GM23338 (cell line): ENCODE measurements at regions not wholly inside any gene's neighbourhood (a gene's known extent, or its start where the extent isn't known, plus 50 kb on each side); places are given as distances from the start of the nearest gene placed in this dataset.

Experiments used
- ATAC-seq: fragments of 200-7000 bp; cut with Tn5 transposase; 3 replicates; pipeline ENCODE4 v1.9.1; 2020
- DNase-seq: peaks from one replicate; pipeline ENCODE4 v3.0.0-alpha.2; 2015; ENCODE audit warnings: low spot score
- H2AFZ ChIP-seq: fragments of 200-600 bp; sonication (generic); 2 replicates; pipeline ENCODE4 v1.8.0; 2016; ENCODE audit warnings: antibody characterized with exemption, mild to moderate bottlenecking, moderate library complexity
- H3F3A ChIP-seq: fragments of 200-600 bp; sonication (generic); replicated peaks from 2 replicates; pipeline ENCODE4 v1.8.0; 2017; ENCODE audit warnings: antibody characterized with exemption, mixed run types, low read depth
- H3K27ac ChIP-seq: fragments of 200-600 bp; sonication (generic); 2 replicates; pipeline ENCODE4 v1.6.1; 2016; ENCODE audit warnings: low read depth
- H3K27me3 ChIP-seq: fragments of 200-600 bp; sonication (generic); 2 replicates; pipeline ENCODE4 v1.8.0; 2016; ENCODE audit warnings: mild to moderate bottlenecking, mixed run types, moderate library complexity; ENCODE audit not compliant: insufficient read depth
- H3K36me3 ChIP-seq: fragments of 200-600 bp; sonication (generic); 2 replicates; pipeline ENCODE4 v1.8.0; 2016; ENCODE audit warnings: mild to moderate bottlenecking; ENCODE audit not compliant: insufficient read depth
- H3K4me1 ChIP-seq: fragments of 200-600 bp; sonication (generic); 2 replicates; pipeline ENCODE4 v1.8.0; 2016; ENCODE audit warnings: mild to moderate bottlenecking, moderate library complexity; ENCODE audit not compliant: insufficient read depth
- H3K4me2 ChIP-seq: fragments of 200-600 bp; sonication (generic); 2 replicates; pipeline ENCODE4 v1.7.1; 2017; ENCODE audit warnings: mixed run types
- H3K4me3 ChIP-seq: fragments of 200-600 bp; sonication (generic); 2 replicates; pipeline ENCODE4 v1.6.1; 2016; ENCODE audit warnings: mixed run types
- H3K79me2 ChIP-seq: fragments of 200-600 bp; sonication (generic); replicated peaks from 2 replicates; pipeline ENCODE4 v1.8.0; 2017; ENCODE audit warnings: mild to moderate bottlenecking; ENCODE audit not compliant: insufficient read depth
- H3K9me2 ChIP-seq: fragments of 200-600 bp; sonication (generic); 2 replicates; pipeline ENCODE4 v1.8.0; 2017; ENCODE audit not compliant: insufficient read depth
- H4K20me1 ChIP-seq: fragments of 200-600 bp; sonication (generic); replicated peaks from 2 replicates; pipeline ENCODE4 v1.8.0; 2017; ENCODE audit warnings: mild to moderate bottlenecking; ENCODE audit not compliant: insufficient read depth
- H3K27ac Mint-ChIP-seq: 2 replicates; pipeline ENCODE4 v1.8.0; 2020; ENCODE audit warnings: inconsistent platforms, mild to moderate bottlenecking, moderate library complexity, mixed read lengths
- H3K27me3 Mint-ChIP-seq: 3 replicates; pipeline ENCODE4 v1.8.0; 2022; ENCODE audit warnings: low read depth, mild to moderate bottlenecking, moderate library complexity, mixed read lengths, inconsistent platforms; ENCODE audit not compliant: insufficient read depth, poor library complexity
- H3K36me3 Mint-ChIP-seq: 3 replicates; pipeline ENCODE4 v1.8.0; 2021; ENCODE audit warnings: low read depth, mild to moderate bottlenecking, inconsistent platforms, moderate library complexity, mixed read lengths
- H3K4me1 Mint-ChIP-seq: 3 replicates; pipeline ENCODE4 v1.8.0; 2020; ENCODE audit warnings: mild to moderate bottlenecking, inconsistent platforms, mixed read lengths
- H3K4me3 Mint-ChIP-seq: 3 replicates; pipeline ENCODE4 v1.8.0; 2021; ENCODE audit warnings: moderate library complexity, mild to moderate bottlenecking, inconsistent platforms, mixed read lengths
- H3K9me3 Mint-ChIP-seq: 3 replicates; pipeline ENCODE4 v1.8.0; 2020; ENCODE audit warnings: moderate library complexity, mild to moderate bottlenecking, inconsistent platforms, mixed read lengths
- CREB1 ChIP-seq: fragments of 250-450 bp; sonication (Bioruptor Pico); IDR thresholded peaks from 2 replicates; pipeline ENCODE4 v1.5.0; 2020; ENCODE audit warnings: low read depth, mild to moderate bottlenecking, moderate library complexity
- EZH2 ChIP-seq: fragments of 200-600 bp; sonication (generic); IDR thresholded peaks from one replicate; pipeline ENCODE4 v1.8.0; 2017; ENCODE audit warnings: antibody characterized with exemption, mild to moderate bottlenecking, low read depth; ENCODE audit not compliant: unreplicated experiment
- EZH2phosphoT487 ChIP-seq: fragments of 200-600 bp; sonication (generic); IDR thresholded peaks from one replicate; pipeline ENCODE4 v1.8.1; 2018; ENCODE audit warnings: antibody characterized with exemption; ENCODE audit not compliant: unreplicated experiment
- JUNB ChIP-seq: IDR thresholded peaks from one replicate; pipeline ENCODE4 v1.6.1; 2016; ENCODE audit warnings: antibody characterized with exemption; ENCODE audit not compliant: unreplicated experiment
- NANOG ChIP-seq: IDR thresholded peaks from 2 replicates; pipeline ENCODE4 v1.6.1; 2016; ENCODE audit warnings: antibody characterized with exemption, borderline replicate concordance
- STAT1 ChIP-seq: IDR thresholded peaks from one replicate; pipeline ENCODE4 v1.6.1; 2016; ENCODE audit warnings: antibody characterized with exemption; ENCODE audit not compliant: unreplicated experiment
- ZNF114 ChIP-seq: fragments of 250-450 bp; sonication (Bioruptor Pico); IDR thresholded peaks from 2 replicates; pipeline ENCODE4 v1.5.0; 2020; ENCODE audit warnings: mild to moderate bottlenecking, moderate library complexity
- TF ChIP-seq, protein P1 (sequence below): IDR thresholded peaks from one replicate; pipeline ENCODE4 v1.6.1; 2018; ENCODE audit warnings: antibody characterized with exemption; ENCODE audit not compliant: unreplicated experiment
- TF ChIP-seq, protein P2 (sequence below), 2 experiments: fragments of 200-600 bp in 1 of 2; sonication (generic) in 1 of 2; conservative IDR thresholded peaks; 2 replicates each; pipeline versions ENCODE4 v1.5.1 to v1.6.1; 2016 to 2017; ENCODE audit warnings: antibody characterized with exemption in 2 of 2, low read depth in 2 of 2, mild to moderate bottlenecking in 2 of 2, moderate library complexity in 1 of 2
- TF ChIP-seq, protein P3 (sequence below): IDR thresholded peaks from 2 replicates; pipeline ENCODE4 v1.6.1; 2016; ENCODE audit warnings: antibody characterized with exemption

DNA sequence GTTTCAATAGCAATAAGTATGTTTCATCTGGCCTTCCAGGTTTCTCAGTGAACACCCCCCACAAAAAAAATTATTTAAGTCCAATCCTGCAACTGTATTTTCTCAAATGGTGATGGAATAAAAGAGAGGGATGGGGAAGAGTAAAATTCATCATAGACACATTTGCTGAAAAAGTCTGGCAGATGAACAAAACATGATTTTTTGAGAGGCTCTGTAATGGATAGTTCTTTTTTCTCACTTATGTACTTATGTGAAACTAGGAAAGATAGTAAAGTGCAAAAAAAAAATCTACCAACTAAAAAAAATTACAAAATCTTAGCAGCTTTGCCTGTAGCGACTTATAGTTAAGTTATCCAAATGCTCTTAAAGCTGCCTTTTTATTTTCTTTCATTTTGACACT, 412.4 kb downstream of the FOXG1 start:
- peaks cover 2% of the 10 kb centered on the region; the same call in 2 of the 3 replicates for H3K9me3 Mint-ChIP-seq
- peaks cover 1% of the 10 kb centered on the region for H3K27me3 Mint-ChIP-seq
- no peaks in the 10 kb centered on the region for H3K36me3 Mint-ChIP-seq

More for the DNA sequence above, 412.4 kb downstream of the FOXG1 start:
- H3K27ac Mint-ChIP-seq = no peak overlapping the region
- H4K20me1 ChIP-seq = no peaks in the 10 kb centered on the region
- no peak overlapping the region for H2AFZ ChIP-seq
- ATAC-seq (no peak), DNase-seq (no peak)
- H3K4me3 ChIP-seq = no peak overlapping the region
- H3K4me2 ChIP-seq = no peak overlapping the region
- H3K27me3 ChIP-seq = no peaks in the 10 kb centered on the region
- no peaks in the 10 kb centered on the region for H3K4me1 Mint-ChIP-seq
- H3K4me3 Mint-ChIP-seq = no peak overlapping the region
- H3K4me1 ChIP-seq = no peaks in the 10 kb centered on the region
- H3K9me2 ChIP-seq = no peaks in the 10 kb centered on the region
- TF ChIP-seq EZH2phosphoT487 (no peak), JUNB (no peak), EZH2 (no peak), ZNF114 (no peak), CREB1 (no peak), NANOG (no peak), STAT1 (no peak)
- TF ChIP-seq, protein P1, sequence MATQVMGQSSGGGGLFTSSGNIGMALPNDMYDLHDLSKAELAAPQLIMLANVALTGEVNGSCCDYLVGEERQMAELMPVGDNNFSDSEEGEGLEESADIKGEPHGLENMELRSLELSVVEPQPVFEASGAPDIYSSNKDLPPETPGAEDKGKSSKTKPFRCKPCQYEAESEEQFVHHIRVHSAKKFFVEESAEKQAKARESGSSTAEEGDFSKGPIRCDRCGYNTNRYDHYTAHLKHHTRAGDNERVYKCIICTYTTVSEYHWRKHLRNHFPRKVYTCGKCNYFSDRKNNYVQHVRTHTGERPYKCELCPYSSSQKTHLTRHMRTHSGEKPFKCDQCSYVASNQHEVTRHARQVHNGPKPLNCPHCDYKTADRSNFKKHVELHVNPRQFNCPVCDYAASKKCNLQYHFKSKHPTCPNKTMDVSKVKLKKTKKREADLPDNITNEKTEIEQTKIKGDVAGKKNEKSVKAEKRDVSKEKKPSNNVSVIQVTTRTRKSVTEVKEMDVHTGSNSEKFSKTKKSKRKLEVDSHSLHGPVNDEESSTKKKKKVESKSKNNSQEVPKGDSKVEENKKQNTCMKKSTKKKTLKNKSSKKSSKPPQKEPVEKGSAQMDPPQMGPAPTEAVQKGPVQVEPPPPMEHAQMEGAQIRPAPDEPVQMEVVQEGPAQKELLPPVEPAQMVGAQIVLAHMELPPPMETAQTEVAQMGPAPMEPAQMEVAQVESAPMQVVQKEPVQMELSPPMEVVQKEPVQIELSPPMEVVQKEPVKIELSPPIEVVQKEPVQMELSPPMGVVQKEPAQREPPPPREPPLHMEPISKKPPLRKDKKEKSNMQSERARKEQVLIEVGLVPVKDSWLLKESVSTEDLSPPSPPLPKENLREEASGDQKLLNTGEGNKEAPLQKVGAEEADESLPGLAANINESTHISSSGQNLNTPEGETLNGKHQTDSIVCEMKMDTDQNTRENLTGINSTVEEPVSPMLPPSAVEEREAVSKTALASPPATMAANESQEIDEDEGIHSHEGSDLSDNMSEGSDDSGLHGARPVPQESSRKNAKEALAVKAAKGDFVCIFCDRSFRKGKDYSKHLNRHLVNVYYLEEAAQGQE = no peak
- TF ChIP-seq, protein P2, sequence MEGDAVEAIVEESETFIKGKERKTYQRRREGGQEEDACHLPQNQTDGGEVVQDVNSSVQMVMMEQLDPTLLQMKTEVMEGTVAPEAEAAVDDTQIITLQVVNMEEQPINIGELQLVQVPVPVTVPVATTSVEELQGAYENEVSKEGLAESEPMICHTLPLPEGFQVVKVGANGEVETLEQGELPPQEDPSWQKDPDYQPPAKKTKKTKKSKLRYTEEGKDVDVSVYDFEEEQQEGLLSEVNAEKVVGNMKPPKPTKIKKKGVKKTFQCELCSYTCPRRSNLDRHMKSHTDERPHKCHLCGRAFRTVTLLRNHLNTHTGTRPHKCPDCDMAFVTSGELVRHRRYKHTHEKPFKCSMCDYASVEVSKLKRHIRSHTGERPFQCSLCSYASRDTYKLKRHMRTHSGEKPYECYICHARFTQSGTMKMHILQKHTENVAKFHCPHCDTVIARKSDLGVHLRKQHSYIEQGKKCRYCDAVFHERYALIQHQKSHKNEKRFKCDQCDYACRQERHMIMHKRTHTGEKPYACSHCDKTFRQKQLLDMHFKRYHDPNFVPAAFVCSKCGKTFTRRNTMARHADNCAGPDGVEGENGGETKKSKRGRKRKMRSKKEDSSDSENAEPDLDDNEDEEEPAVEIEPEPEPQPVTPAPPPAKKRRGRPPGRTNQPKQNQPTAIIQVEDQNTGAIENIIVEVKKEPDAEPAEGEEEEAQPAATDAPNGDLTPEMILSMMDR (conservative IDR thresholded peaks at IDR 0.05; ENCODE audit: low read depth in 2 of 2) = no peak
- TF ChIP-seq, protein P3, sequence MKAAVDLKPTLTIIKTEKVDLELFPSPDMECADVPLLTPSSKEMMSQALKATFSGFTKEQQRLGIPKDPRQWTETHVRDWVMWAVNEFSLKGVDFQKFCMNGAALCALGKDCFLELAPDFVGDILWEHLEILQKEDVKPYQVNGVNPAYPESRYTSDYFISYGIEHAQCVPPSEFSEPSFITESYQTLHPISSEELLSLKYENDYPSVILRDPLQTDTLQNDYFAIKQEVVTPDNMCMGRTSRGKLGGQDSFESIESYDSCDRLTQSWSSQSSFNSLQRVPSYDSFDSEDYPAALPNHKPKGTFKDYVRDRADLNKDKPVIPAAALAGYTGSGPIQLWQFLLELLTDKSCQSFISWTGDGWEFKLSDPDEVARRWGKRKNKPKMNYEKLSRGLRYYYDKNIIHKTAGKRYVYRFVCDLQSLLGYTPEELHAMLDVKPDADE = no peak
- H3K27ac ChIP-seq = no peak overlapping the region
- no peaks in the 10 kb centered on the region for H3F3A ChIP-seq
- no peaks in the 10 kb centered on the region for H3K79me2 ChIP-seq
- no peaks in the 10 kb centered on the region for H3K36me3 ChIP-seq
